ENCODE measurements at regions not wholly inside any gene's neighbourhood (a gene's known extent, or its start where the extent isn't known, plus 50 kb on each side); places are given as distances from the start of the nearest gene placed in this dataset.

- TF ChIP-seq SNAI2 (CRISPR knock-in tag; IDR thresholded peaks at IDR 0.05) (no peak), PPARA (CRISPR knock-in tag; IDR thresholded peaks at IDR 0.05; ENCODE audit: borderline replicate concordance) (no peak), ZNF70 (CRISPR knock-in tag; IDR thresholded peaks at IDR 0.05) (no peak)
- ATAC-seq: peak; percentile 90
Measured at GRCh38 chr17:72556944-72557826, 436.4 kb downstream of the SOX9 start.

DNA sequence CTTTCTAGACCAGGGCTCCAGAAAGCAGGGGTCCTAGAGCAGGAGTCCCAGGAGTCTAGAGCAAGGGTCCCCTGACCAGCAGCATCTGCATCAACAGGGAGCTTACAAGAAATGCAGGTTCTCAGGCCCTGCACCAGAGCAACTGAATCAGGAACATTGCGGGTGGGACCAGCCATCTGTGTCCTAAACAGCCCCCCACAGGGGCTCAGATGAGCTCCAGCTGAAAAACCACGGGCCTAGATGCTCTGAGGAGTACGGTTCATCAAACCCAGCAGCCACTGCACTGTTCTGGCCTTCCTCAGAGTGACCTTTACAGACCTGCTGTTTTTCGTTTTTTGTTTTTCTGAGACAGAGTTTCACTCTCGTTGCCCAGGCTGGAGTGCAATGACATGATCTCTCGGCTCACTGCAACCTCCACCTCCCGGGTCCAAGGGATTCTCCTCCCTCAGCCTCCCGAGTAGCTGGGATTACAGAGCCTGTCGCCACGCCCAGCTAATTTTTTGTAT, 438.2 kb downstream of the SOX9 start:
- no peak for TF ChIP-seq OSR1 (CRISPR knock-in tag; IDR thresholded peaks at IDR 0.05)
- no peak for TF ChIP-seq PPARA (CRISPR knock-in tag; IDR thresholded peaks at IDR 0.05; ENCODE audit: borderline replicate concordance)
- TF ChIP-seq RARB (CRISPR knock-in tag; IDR thresholded peaks at IDR 0.05): no peak
- TF ChIP-seq BACH2 (CRISPR knock-in tag; IDR thresholded peaks at IDR 0.05; ENCODE audit: borderline replicate concordance): no peak
- no peak for TF ChIP-seq CSRNP3 (CRISPR knock-in tag; IDR thresholded peaks at IDR 0.05)
- no peak for TF ChIP-seq ISL1 (CRISPR knock-in tag; IDR thresholded peaks at IDR 0.05)
- no peak for ATAC-seq

GRCh38 chr17:72560303-72561247, 439.8 kb downstream of the SOX9 start:
- ATAC-seq: peak; percentile 87
- no peak for TF ChIP-seq TOX (CRISPR knock-in tag; IDR thresholded peaks at IDR 0.05; ENCODE audit: borderline replicate concordance)
- no peak for TF ChIP-seq ESRRG (CRISPR knock-in tag; IDR thresholded peaks at IDR 0.05)
- TF ChIP-seq CREB5 (CRISPR knock-in tag; IDR thresholded peaks at IDR 0.05; ENCODE audit: low read depth): no peak
- TF ChIP-seq PATZ1 (CRISPR knock-in tag; IDR thresholded peaks at IDR 0.05; ENCODE audit: borderline replicate concordance): no peak
- TF ChIP-seq RARB (CRISPR knock-in tag; IDR thresholded peaks at IDR 0.05): no peak
- TF ChIP-seq BACH2 (CRISPR knock-in tag; IDR thresholded peaks at IDR 0.05; ENCODE audit: borderline replicate concordance): no peak
- no peak for TF ChIP-seq ZNF70 (CRISPR knock-in tag; IDR thresholded peaks at IDR 0.05)
- no peak for TF ChIP-seq ZC3H10 (CRISPR knock-in tag; IDR thresholded peaks at IDR 0.05)
- TF ChIP-seq ZFP3 (CRISPR knock-in tag; IDR thresholded peaks at IDR 0.05): no peak
- TF ChIP-seq ARNTL (CRISPR knock-in tag; IDR thresholded peaks at IDR 0.05; ENCODE audit: borderline replicate concordance, low read depth): no peak
- no peak for TF ChIP-seq PPARA (CRISPR knock-in tag; IDR thresholded peaks at IDR 0.05; ENCODE audit: borderline replicate concordance)
- no peak for TF ChIP-seq TCF4 (CRISPR knock-in tag; IDR thresholded peaks at IDR 0.05; ENCODE audit: borderline replicate concordance)
- no peak for TF ChIP-seq CSRNP3 (CRISPR knock-in tag; IDR thresholded peaks at IDR 0.05)
- TF ChIP-seq, protein P1, sequence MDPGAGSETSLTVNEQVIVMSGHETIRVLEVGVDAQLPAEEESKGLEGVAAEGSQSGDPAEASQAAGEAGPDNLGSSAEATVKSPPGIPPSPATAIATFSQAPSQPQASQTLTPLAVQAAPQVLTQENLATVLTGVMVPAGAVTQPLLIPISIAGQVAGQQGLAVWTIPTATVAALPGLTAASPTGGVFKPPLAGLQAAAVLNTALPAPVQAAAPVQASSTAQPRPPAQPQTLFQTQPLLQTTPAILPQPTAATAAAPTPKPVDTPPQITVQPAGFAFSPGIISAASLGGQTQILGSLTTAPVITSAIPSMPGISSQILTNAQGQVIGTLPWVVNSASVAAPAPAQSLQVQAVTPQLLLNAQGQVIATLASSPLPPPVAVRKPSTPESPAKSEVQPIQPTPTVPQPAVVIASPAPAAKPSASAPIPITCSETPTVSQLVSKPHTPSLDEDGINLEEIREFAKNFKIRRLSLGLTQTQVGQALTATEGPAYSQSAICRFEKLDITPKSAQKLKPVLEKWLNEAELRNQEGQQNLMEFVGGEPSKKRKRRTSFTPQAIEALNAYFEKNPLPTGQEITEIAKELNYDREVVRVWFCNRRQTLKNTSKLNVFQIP (CRISPR knock-in tag; IDR thresholded peaks at IDR 0.05; ENCODE audit: borderline replicate concordance, low read depth): no peak
- no peak for TF ChIP-seq CSDC2 (CRISPR knock-in tag; IDR thresholded peaks at IDR 0.05)
- no peak for TF ChIP-seq SNAI2 (CRISPR knock-in tag; IDR thresholded peaks at IDR 0.05)
